Ascending aorta (tissue), 2 donors: ENCODE measurements at regions not wholly inside any gene's neighbourhood (a gene's known extent, or its start where the extent isn't known, plus 50 kb on each side); places are given as distances from the start of the nearest gene placed in this dataset.
A peak's percentile ranks its signal among the peaks of the same experiment; 100 is the strongest.

ENCODE experiments used
- DNase-seq, 2 donors: peaks; one replicate each; pipeline ENCODE4 v3.0.0-alpha.2; 2019; ENCODE audit warnings: low spot score in 2 of 2
- H3K27ac ChIP-seq, 2 donors: fragments of 200-600 bp; sonication (generic); one replicate each; pipeline ENCODE4 v1.5.1; 2016 to 2017; ENCODE audit warnings: mild to moderate bottlenecking in 1 of 2
- H3K27me3 ChIP-seq: fragments of 200-600 bp; sonication (generic); one replicate; pipeline ENCODE4 v1.5.1; 2017
- H3K36me3 ChIP-seq, 2 donors: fragments of 200-600 bp; sonication (generic); one replicate each; pipeline ENCODE4 v1.5.1; 2016
- H3K4me1 ChIP-seq, 2 donors: fragments of 200-600 bp; sonication (generic); one replicate each; pipeline ENCODE4 v1.5.1; 2016 to 2017; ENCODE audit warnings: mild to moderate bottlenecking in 1 of 2
- H3K4me3 ChIP-seq, 2 donors: fragments of 200-600 bp; sonication (generic); one replicate each; pipeline ENCODE4 v1.5.1; 2016 to 2017; ENCODE audit warnings: mild to moderate bottlenecking in 1 of 2
- H3K9me3 ChIP-seq, 2 donors: fragments of 200-600 bp; sonication (generic); one replicate each; pipeline ENCODE4 v1.5.1; 2016
- intact Hi-C: fragments of 100-400 bp; cut with DNase I; formaldehyde crosslinking; loops from one replicate; pipeline ENCODE4 v1.15.1; 2023
- TF ChIP-seq, protein P1 (sequence below), 3 experiments: fragments of 200-600 bp in 2 of 3; fragments of 450-650 bp in 1 of 3; sonication (generic) in 2 of 3; IDR thresholded peaks; one replicate each; pipeline ENCODE4 v1.5.1; 2016 to 2019; ENCODE audit warnings: antibody characterized with exemption in 3 of 3, mild to moderate bottlenecking in 1 of 3, moderate library complexity in 1 of 3

DNA sequence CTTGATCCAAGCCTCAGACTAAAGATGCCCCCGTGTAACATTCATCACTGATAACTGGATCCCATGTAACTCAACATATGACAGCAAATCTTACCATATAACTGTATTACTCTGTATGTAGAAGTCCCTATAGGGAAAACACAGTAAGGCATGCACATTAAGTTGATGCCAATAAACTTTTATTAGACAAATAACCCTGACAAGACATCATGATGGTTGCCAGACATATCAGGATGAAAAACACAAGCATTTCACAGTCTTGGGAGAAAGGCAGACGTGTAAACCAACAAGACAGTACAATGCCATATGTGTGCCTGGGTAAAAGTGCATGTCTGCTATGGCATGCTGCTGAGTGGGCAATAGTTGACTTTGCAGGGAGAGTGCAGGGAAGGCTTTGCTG, 142.2 kb downstream of the HERPUD2 start:
- H3K4me1 ChIP-seq: no peaks in the 10 kb centered on the region
- H3K36me3 ChIP-seq: no peaks in the 10 kb centered on the region
- intact Hi-C loops: no loop called here
- no peaks in the 10 kb centered on the region for H3K9me3 ChIP-seq
- TF ChIP-seq, protein P1, sequence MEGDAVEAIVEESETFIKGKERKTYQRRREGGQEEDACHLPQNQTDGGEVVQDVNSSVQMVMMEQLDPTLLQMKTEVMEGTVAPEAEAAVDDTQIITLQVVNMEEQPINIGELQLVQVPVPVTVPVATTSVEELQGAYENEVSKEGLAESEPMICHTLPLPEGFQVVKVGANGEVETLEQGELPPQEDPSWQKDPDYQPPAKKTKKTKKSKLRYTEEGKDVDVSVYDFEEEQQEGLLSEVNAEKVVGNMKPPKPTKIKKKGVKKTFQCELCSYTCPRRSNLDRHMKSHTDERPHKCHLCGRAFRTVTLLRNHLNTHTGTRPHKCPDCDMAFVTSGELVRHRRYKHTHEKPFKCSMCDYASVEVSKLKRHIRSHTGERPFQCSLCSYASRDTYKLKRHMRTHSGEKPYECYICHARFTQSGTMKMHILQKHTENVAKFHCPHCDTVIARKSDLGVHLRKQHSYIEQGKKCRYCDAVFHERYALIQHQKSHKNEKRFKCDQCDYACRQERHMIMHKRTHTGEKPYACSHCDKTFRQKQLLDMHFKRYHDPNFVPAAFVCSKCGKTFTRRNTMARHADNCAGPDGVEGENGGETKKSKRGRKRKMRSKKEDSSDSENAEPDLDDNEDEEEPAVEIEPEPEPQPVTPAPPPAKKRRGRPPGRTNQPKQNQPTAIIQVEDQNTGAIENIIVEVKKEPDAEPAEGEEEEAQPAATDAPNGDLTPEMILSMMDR (IDR thresholded peaks at IDR 0.05): no peak
- no peaks in the 10 kb centered on the region for H3K27me3 ChIP-seq
- no peak for DNase-seq
- H3K4me3 ChIP-seq: no peak overlapping the region
- H3K27ac ChIP-seq: no peak overlapping the region

DNA sequence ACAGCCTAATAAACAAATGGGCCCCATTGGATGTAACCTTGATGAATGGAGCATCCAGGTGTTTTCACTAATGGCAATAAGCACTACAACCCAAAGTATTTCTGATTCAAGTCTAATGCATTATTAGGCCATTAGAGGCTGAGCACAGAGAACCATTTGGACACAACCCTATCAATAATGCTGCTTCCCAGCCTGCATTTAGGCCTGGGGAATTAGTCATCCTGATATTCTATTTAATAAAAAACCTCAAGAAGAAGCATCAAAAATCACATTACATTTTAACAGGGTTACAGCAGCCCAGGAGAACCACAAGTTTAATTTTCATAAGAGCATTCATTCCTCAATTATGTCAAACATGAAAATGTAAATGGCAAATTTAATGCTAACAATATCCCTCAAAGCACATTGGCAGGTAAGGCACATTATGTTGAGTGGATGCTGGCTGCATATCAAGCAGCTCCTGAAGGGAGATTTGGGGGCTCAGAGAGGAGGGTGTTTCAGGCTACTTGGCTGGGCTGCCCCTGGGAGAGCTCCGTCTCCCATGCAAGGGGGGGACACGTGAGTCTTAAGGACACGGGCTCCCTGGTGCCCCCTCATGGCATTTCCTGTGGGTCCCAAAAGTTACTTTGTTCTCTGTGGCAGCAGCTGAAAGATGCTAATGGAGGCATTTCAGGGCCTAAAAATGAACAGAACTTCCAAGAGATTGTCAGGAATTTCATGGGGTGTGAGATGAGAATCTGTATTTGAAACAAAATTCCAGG, 143.4 kb downstream of the HERPUD2 start:
- Histone ChIP-seq H3K36me3 (no peaks in the 10 kb centered on the region), H3K27ac (no peak overlapping the region), H3K4me3 (no peak overlapping the region), H3K4me1 (no peaks in the 10 kb centered on the region), H3K27me3 (no peaks in the 10 kb centered on the region), H3K9me3 (no peaks in the 10 kb centered on the region)
- intact Hi-C loops: no loop called here
- TF ChIP-seq, protein P1 (IDR thresholded peaks at IDR 0.05): no peak
- DNase-seq: peak in 1 of 2 donors; percentile 4

DNA sequence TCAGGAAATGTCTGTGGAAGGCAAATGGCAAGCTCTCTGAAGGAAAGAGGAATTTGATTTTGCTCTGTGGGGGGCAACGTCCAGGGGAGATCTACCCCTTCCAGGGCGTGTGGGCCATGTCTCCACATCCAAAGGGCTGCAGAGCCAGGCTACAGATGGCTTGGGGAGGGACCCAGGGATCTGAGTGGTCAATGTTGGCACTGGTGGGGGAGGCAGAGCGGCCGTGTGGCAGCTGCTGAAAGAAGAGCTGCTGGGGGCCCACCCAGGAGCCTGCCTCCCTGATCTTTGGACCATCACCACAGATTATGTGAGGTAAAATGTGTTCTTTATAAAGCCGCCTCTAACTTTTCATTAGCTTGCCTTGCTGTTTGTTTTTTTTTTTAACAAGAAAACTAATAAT, 144.1 kb downstream of the HERPUD2 start:
- Histone ChIP-seq H3K4me1 (no peaks in the 10 kb centered on the region), H3K36me3 (no peaks in the 10 kb centered on the region), H3K27me3 (no peaks in the 10 kb centered on the region), H3K4me3 (no peak overlapping the region), H3K27ac (no peak overlapping the region), H3K9me3 (no peaks in the 10 kb centered on the region)
- peak in 1 of 2 donors; percentile 51 for DNase-seq
- TF ChIP-seq, protein P1 (IDR thresholded peaks at IDR 0.05): no peak
- intact Hi-C loops: no loop called here

DNA sequence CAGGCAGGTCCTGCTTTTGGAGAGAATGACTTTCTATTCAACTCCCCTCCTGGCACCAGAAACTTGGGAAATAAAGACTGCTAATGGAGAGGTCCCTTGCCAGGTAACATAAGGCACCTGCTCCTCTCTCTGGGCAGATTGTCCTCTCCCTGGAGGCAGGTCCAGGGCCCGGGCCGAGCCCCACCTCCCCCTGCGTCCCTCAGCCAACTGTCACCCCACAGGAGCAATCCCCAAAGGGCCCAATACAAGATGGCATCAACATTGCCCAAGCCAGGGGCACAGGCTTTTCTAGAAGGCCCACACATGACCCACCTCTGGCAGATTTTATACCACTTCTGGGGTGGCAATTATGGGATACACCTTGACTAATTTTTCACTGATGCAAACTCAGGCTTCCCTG, 145.2 kb downstream of the HERPUD2 start:
- H3K4me1 ChIP-seq: no peaks in the 10 kb centered on the region
- DNase-seq: peak in 1 of 2 donors; percentile 19
- H3K9me3 ChIP-seq: no peaks in the 10 kb centered on the region
- H3K27ac ChIP-seq: no peak overlapping the region
- TF ChIP-seq, protein P1 (IDR thresholded peaks at IDR 0.05): no peak
- H3K27me3 ChIP-seq: no peaks in the 10 kb centered on the region
- intact Hi-C loops: no loop called here
- no peaks in the 10 kb centered on the region for H3K36me3 ChIP-seq
- no peak overlapping the region for H3K4me3 ChIP-seq

DNA sequence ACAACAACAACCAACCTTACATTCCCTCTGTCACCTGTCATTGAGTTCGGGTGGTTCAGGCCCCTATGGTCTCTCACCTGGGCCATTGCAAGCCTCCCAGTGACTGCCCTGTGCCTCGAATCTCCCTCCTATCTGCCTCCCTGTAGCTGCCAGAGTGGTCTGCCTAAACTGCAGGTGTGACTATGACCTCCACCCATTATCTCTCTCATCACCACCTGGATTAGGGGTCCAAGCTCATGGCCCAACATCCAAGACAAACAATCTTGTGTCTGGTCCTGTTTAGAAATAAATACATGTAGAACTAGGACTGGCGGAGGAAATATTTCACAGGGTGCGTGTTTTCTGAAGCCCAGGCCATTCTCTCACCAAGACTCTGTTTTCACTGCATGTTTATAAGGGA, 146.6 kb downstream of the HERPUD2 start:
- TF ChIP-seq, protein P1 (IDR thresholded peaks at IDR 0.05): no peak
- Histone ChIP-seq H3K4me1 (no peaks in the 10 kb centered on the region), H3K9me3 (no peaks in the 10 kb centered on the region), H3K27ac (no peak overlapping the region), H3K4me3 (no peak overlapping the region), H3K36me3 (no peaks in the 10 kb centered on the region), H3K27me3 (no peaks in the 10 kb centered on the region)
- intact Hi-C loops: no loop called here
- no peak for DNase-seq
